Esophagus squamous epithelium (tissue), 5 donors: ENCODE measurements at regions not wholly inside any gene's neighbourhood (a gene's known extent, or its start where the extent isn't known, plus 50 kb on each side); places are given as distances from the start of the nearest gene placed in this dataset.
A peak's percentile ranks its signal among the peaks of the same experiment; 100 is the strongest.

Source experiments
- DNase-seq: peaks from one replicate; lab custom pipeline; 2025; lab: John Stamatoyannopoulos, UW
- H3K27ac ChIP-seq, 4 donors: fragments of 200-600 bp; sonication (generic); one replicate each; pipeline ENCODE4 v1.5.1; 2016 to 2019; ENCODE audit warnings: mild to moderate bottlenecking in 1 of 4
- H3K27me3 ChIP-seq, 4 donors: fragments of 200-600 bp; sonication (generic); 1 replicate in 3 of 4; 2 replicates in 1 of 4; pipeline versions ENCODE4 v1.5.1 to v1.6.0; 2017 to 2021; ENCODE audit warnings: antibody characterized with exemption in 1 of 4
- H3K36me3 ChIP-seq, 3 donors: fragments of 200-600 bp; sonication (generic); one replicate each; pipeline ENCODE4 v1.5.1; 2016 to 2019
- H3K4me1 ChIP-seq, 3 donors: fragments of 200-600 bp; sonication (generic); one replicate each; pipeline ENCODE4 v1.5.1; 2017 to 2019
- H3K4me3 ChIP-seq, 4 donors: fragments of 200-600 bp; sonication (generic); 1 replicate in 3 of 4; 2 replicates in 1 of 4; pipeline ENCODE4 v1.5.1; 2016 to 2019; ENCODE audit warnings: mild to moderate bottlenecking in 2 of 4, moderate library complexity in 1 of 4
- H3K9me3 ChIP-seq, 3 donors: fragments of 200-600 bp; sonication (generic); one replicate each; pipeline ENCODE4 v1.5.1; 2016 to 2019
- POLR2A ChIP-seq, 4 donors: fragments of 450-650 bp; IDR thresholded peaks; one replicate each; pipeline ENCODE4 v1.6.1; 2017; ENCODE audit warnings: antibody characterized with exemption in 4 of 4, mild to moderate bottlenecking in 4 of 4, moderate library complexity in 3 of 4
- WGBS, 2 donors: methylation state at CpG; one replicate each; pipeline ENCODE4 v1.1.5; 2018; 5-methylcytosine and 5-hydroxymethylcytosine counted together
- intact Hi-C: fragments of 100-400 bp; cut with DNase I; formaldehyde crosslinking; loops from one replicate; pipeline ENCODE4 v1.15.0; 2022
- TF ChIP-seq, protein P1 (sequence below), 6 experiments: fragments of 450-650 bp in 4 of 6; fragments of 200-600 bp in 2 of 6; sonication (generic) in 2 of 6; IDR thresholded peaks; one replicate each; pipeline ENCODE4 v1.5.1; 2016 to 2019; ENCODE audit warnings: antibody characterized with exemption in 6 of 6, mild to moderate bottlenecking in 4 of 6, moderate library complexity in 4 of 6
- donor health status: DM: yes; HTN: yes; CAD: no.

DNA sequence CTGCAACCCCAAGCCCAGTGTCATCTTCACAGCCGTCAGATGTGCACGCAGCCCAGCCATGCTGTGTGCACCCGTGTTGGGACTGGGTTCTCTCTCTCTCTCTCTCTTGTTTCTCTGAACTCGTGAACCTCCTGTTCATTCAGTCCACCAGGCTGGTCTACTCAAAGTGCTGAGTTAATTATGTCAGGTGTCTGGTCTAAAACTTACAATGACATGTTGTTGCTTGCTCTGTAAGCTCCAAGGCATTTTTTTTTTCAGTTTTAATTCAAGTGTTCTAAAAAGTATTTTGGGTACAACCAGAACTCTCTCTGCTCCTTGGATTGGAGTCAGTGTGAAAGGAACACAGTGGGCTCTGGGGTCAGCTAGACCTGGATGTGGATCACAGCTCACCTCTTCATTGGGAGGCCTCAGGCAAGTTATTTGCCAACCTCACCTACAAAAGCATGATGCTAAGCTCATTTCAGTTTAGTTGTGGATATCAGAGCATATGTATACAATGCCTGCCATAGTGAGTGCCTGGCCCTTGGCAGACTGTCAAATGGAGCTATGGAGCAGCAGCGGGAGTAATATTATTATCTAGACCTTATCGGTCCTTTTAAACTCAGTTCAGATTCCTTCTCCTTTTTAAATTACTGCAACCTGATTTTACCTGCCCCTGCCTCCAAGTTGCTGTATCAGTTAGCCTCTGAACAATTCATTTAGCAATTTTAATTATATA is 59.5 kb downstream of the PLEKHG1 start:
- Histone ChIP-seq H3K27me3 (no peaks in the 10 kb centered on the region), H3K9me3 (no peaks in the 10 kb centered on the region), H3K36me3 (peaks cover 0 to 5% (median 0%) of the 10 kb centered on the region in 3 donors), H3K4me1 (peaks cover 3 to 21% (median 7%) of the 10 kb centered on the region in 3 donors), H3K27ac (peak overlapping the region in 1 of 4 donors; percentile 29), H3K4me3 (no peak overlapping the region)
- no peak for DNase-seq
- intact Hi-C loops: no loop called here
- TF ChIP-seq, protein P1, sequence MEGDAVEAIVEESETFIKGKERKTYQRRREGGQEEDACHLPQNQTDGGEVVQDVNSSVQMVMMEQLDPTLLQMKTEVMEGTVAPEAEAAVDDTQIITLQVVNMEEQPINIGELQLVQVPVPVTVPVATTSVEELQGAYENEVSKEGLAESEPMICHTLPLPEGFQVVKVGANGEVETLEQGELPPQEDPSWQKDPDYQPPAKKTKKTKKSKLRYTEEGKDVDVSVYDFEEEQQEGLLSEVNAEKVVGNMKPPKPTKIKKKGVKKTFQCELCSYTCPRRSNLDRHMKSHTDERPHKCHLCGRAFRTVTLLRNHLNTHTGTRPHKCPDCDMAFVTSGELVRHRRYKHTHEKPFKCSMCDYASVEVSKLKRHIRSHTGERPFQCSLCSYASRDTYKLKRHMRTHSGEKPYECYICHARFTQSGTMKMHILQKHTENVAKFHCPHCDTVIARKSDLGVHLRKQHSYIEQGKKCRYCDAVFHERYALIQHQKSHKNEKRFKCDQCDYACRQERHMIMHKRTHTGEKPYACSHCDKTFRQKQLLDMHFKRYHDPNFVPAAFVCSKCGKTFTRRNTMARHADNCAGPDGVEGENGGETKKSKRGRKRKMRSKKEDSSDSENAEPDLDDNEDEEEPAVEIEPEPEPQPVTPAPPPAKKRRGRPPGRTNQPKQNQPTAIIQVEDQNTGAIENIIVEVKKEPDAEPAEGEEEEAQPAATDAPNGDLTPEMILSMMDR (IDR thresholded peaks at IDR 0.05): no peak
- TF ChIP-seq POLR2A (IDR thresholded peaks at IDR 0.05): no peak
- WGBS, 2 donors: 22 to 33% methylated on average over 5 to 6 of the region's 6 CpGs

DNA sequence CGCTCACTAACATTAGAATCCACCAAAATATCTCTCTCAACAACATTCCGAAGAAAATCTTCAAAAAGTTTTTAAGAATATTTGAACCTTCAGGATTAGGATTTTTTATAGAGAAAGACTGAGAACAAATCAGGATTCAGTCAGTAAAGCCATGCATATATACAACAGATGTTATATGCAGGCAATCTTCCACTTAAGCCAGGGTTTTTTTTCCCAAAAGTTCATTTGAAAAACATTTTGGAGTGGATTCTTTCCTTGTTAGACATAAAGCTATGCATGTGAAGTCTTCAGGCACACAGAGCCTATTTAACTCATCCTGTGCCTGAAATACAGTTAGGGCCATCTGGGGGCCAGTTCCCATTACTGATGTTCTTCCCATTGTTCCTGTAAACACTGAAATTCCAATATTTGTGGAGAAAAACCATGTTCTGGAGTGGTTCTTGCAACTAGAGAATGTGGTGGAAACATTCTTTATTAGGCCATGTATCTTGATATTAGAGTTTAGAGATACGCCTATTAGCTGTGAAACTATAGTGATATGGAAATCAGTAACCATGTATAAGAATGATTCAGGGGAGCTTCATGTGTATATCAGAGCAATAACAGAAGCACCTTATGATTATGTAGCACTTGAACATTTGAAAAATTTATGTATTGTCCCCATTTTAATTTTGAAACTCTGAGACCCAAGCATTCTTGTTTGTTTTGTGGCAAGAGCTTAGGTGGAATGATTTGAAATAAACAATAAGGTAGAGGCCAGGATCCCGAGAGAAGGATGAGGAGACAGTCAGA is 61.7 kb downstream of the PLEKHG1 start:
- Histone ChIP-seq H3K36me3 (no peaks in the 10 kb centered on the region), H3K4me3 (no peak overlapping the region), H3K27ac (no peak overlapping the region), H3K4me1 (peaks cover 3 to 32% (median 19%) of the 10 kb centered on the region in 3 donors), H3K27me3 (no peaks in the 10 kb centered on the region), H3K9me3 (no peaks in the 10 kb centered on the region)
- TF ChIP-seq POLR2A (IDR thresholded peaks at IDR 0.05): no peak
- TF ChIP-seq, protein P1 (IDR thresholded peaks at IDR 0.05): no peak
- intact Hi-C loops: no loop called here
- DNase-seq: no peak
- WGBS, 2 donors: 80 to 88% methylated on average over 4 of the region's 4 CpGs

DNA sequence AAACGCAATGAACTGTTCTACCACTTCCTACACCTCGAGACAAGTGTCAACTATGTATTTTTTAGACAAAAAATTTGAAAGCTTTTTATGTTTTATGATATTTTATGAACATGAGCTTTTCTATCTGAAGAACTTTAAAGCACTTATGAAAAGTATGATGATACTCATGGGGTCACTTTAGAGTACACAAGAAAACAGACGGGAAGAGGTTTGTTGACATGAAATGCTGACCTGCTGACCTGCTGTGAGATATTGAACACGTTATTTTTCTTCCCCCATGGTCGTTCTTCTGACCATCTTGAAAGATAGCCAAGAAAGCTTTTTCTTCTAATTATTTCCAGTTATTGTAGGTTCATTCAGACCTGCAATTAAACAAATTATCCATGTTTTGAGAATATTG is 63.1 kb downstream of the PLEKHG1 start:
- H3K4me1 ChIP-seq: peaks cover 11 to 46% (median 26%) of the 10 kb centered on the region in 3 donors
- TF ChIP-seq POLR2A (IDR thresholded peaks at IDR 0.05): no peak
- TF ChIP-seq, protein P1 (IDR thresholded peaks at IDR 0.05): no peak
- H3K4me3 ChIP-seq: no peak overlapping the region
- intact Hi-C loops: no loop called here
- H3K27me3 ChIP-seq: no peaks in the 10 kb centered on the region
- no peaks in the 10 kb centered on the region for H3K9me3 ChIP-seq
- no peak for DNase-seq
- H3K27ac ChIP-seq: no peak overlapping the region
- H3K36me3 ChIP-seq: no peaks in the 10 kb centered on the region
- 69 to 77% methylated on average over 5 of the region's 5 CpGs for whole genome bisulfite sequencing, 2 donors

DNA sequence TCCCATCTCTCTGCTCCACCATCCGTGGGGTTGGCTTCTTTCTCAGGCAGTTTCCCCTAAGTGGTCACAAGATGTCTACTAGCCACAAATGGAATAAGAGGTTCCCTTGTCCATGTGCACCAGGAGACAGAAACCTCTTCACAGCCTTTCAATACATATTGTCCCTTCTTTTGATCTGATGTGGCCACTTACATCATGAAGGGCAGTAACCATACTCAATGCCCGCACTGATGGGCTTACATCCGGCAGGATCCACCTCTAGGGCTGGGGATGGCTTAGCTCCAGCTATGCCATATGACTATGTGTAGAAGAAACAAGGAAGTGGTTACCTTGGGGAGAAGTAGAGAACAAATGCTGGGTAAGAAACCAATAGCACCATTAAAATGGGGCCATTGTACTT is 64.4 kb downstream of the PLEKHG1 start:
- H3K9me3 ChIP-seq: no peaks in the 10 kb centered on the region
- no peak for DNase-seq
- intact Hi-C loops: no loop called here
- no peak overlapping the region for H3K4me3 ChIP-seq
- H3K27me3 ChIP-seq: no peaks in the 10 kb centered on the region
- H3K36me3 ChIP-seq: no peaks in the 10 kb centered on the region
- TF ChIP-seq, protein P1 (IDR thresholded peaks at IDR 0.05): no peak
- TF ChIP-seq POLR2A (IDR thresholded peaks at IDR 0.05): no peak
- peaks cover 13 to 50% (median 36%) of the 10 kb centered on the region in 3 donors for H3K4me1 ChIP-seq
- whole genome bisulfite sequencing, 2 donors: 83 to 96% methylated on average over 3 of the region's 3 CpGs
- H3K27ac ChIP-seq: no peak overlapping the region

DNA sequence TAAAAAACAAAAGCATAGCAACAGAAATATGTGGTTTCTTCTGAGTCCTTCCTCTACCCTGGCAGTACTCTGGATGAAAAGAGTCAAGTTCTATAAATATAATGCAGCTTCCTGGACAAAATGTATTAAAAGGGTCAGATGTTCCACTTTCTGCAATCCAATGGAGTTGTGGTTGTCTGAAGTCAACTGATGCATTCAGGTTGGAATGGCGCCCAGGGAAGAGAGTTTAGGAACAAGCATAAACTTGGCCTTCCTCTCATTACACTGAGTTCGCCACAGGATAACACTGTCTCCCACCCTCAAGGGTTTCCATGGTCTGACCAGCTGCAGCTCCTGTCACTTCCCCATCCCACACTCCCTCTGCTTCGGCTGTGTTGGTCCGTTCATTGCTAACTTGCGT is 66.4 kb downstream of the PLEKHG1 start:
- no peaks in the 10 kb centered on the region for H3K9me3 ChIP-seq
- H3K4me3 ChIP-seq: no peak overlapping the region
- H3K27ac ChIP-seq: peak overlapping the region in 3 of 4 donors; percentile 45 to 66 (median 50)
- intact Hi-C loops: no loop called here
- no peak for DNase-seq
- WGBS, 2 donors: 62 to 75% methylated on average over 5 of the region's 5 CpGs
- no peaks in the 10 kb centered on the region for H3K36me3 ChIP-seq
- peaks cover 11 to 46% (median 32%) of the 10 kb centered on the region in 3 donors for H3K4me1 ChIP-seq
- TF ChIP-seq POLR2A (IDR thresholded peaks at IDR 0.05): no peak
- TF ChIP-seq, protein P1 (IDR thresholded peaks at IDR 0.05): no peak
- H3K27me3 ChIP-seq: no peaks in the 10 kb centered on the region
